ENCODE measurements at regions not wholly inside any gene's neighbourhood (a gene's known extent, or its start where the extent isn't known, plus 50 kb on each side); places are given as distances from the start of the nearest gene placed in this dataset.

DNA sequence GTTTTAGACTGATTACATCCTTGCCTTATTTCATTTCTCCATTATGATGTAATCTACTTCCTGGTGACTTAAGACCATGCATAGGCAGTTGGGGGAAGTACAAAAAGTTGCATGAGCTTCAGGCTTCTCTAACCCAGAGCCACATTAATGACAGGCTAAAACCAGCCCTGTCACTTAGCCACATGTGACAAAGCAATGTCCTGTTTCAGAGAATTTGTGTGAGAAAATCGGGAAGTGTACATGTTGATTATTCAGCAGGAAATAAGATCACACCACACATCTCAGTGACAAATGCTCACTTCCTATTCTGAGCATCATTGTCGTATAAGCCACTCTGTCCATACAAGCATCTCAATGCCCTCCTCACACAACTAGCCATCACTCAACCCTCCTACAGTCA lies 98.5 kb upstream of the MAGEB16 start:
- no peaks in the 10 kb centered on the region for H3K79me2 ChIP-seq (ENCODE audit: low read depth)
- no peaks in the 10 kb centered on the region for H3F3A ChIP-seq (ENCODE audit: insufficient read depth, low read depth)
- no peaks in the 10 kb centered on the region for H4K20me1 ChIP-seq (ENCODE audit: insufficient read depth)
- TF ChIP-seq, protein P1, sequence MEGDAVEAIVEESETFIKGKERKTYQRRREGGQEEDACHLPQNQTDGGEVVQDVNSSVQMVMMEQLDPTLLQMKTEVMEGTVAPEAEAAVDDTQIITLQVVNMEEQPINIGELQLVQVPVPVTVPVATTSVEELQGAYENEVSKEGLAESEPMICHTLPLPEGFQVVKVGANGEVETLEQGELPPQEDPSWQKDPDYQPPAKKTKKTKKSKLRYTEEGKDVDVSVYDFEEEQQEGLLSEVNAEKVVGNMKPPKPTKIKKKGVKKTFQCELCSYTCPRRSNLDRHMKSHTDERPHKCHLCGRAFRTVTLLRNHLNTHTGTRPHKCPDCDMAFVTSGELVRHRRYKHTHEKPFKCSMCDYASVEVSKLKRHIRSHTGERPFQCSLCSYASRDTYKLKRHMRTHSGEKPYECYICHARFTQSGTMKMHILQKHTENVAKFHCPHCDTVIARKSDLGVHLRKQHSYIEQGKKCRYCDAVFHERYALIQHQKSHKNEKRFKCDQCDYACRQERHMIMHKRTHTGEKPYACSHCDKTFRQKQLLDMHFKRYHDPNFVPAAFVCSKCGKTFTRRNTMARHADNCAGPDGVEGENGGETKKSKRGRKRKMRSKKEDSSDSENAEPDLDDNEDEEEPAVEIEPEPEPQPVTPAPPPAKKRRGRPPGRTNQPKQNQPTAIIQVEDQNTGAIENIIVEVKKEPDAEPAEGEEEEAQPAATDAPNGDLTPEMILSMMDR (conservative IDR thresholded peaks at IDR 0.05) = no peak
- no peak for TF ChIP-seq EZH2 (IDR thresholded peaks at IDR 0.05; ENCODE audit: low read depth)
- H3K4me1 ChIP-seq (replicated peaks; ENCODE audit: insufficient read depth) = no peaks in the 10 kb centered on the region
- H3K4me3 ChIP-seq = no peak overlapping the region
- no peaks in the 10 kb centered on the region for H3K9me3 ChIP-seq (ENCODE audit: insufficient read depth, low read depth)
- POLR2A ChIA-PET (ENCODE audit: unreplicated experiment) = no interaction called here
- CTCF ChIA-PET = no interaction called here
- no peak overlapping the region for H3K4me2 ChIP-seq
- intact Hi-C loops (cut with micrococcal nuclease; ENCODE audit: unreplicated experiment) = no loop called here
- H3K27me3 ChIP-seq (ENCODE audit: insufficient read depth, low read depth) = no peaks in the 10 kb centered on the region
- H3K9me2 ChIP-seq (ENCODE audit: insufficient read depth) = no peaks in the 10 kb centered on the region
- no peak for DNase-seq
- H3K36me3 ChIP-seq (ENCODE audit: low read depth) = no peaks in the 10 kb centered on the region
- BruUV-seq (replicated peaks) = no TSS peak
- no peak overlapping the region for H2AFZ ChIP-seq
- no peak overlapping the region for H3K27ac ChIP-seq

DNA sequence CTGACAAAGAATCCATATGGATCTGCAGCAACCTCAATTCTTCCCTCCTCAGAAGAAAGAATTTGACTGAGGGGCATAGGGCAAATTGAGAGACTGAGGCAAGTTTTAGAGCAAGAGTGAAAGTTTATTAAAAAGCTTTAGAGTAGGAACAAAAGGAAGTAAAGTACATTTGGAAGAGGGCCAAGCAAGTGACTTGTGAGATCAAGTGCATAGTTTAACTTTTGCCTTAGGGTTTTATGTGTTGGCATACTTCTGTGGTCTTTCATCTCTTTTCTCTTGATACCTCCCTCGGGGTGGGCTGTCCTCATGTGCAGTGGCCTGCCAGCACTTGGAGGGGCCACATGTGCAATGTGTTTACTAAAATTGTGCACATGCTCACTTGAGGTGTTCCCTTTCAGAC lies 98.0 kb upstream of the MAGEB16 start:
- Histone ChIP-seq H4K20me1 (ENCODE audit: insufficient read depth) (no peaks in the 10 kb centered on the region), H3K79me2 (ENCODE audit: low read depth) (no peaks in the 10 kb centered on the region), H3K9me3 (ENCODE audit: insufficient read depth, low read depth) (no peaks in the 10 kb centered on the region), H3F3A (ENCODE audit: insufficient read depth, low read depth) (no peaks in the 10 kb centered on the region), H3K4me1 (replicated peaks; ENCODE audit: insufficient read depth) (no peaks in the 10 kb centered on the region), H3K27me3 (ENCODE audit: insufficient read depth, low read depth) (no peaks in the 10 kb centered on the region), H3K27ac (no peak overlapping the region), H3K36me3 (ENCODE audit: low read depth) (no peaks in the 10 kb centered on the region), H2AFZ (no peak overlapping the region), H3K4me3 (no peak overlapping the region), H3K4me2 (no peak overlapping the region), H3K9me2 (ENCODE audit: insufficient read depth) (no peaks in the 10 kb centered on the region)
- CTCF ChIA-PET = no interaction called here
- TF ChIP-seq, protein P1 (conservative IDR thresholded peaks at IDR 0.05) = no peak
- no peak for TF ChIP-seq EZH2 (IDR thresholded peaks at IDR 0.05; ENCODE audit: low read depth)
- BruUV-seq (replicated peaks) = no TSS peak
- DNase-seq = no peak
- POLR2A ChIA-PET (ENCODE audit: unreplicated experiment) = no interaction called here
- intact Hi-C loops (cut with micrococcal nuclease; ENCODE audit: unreplicated experiment) = no loop called here

DNA sequence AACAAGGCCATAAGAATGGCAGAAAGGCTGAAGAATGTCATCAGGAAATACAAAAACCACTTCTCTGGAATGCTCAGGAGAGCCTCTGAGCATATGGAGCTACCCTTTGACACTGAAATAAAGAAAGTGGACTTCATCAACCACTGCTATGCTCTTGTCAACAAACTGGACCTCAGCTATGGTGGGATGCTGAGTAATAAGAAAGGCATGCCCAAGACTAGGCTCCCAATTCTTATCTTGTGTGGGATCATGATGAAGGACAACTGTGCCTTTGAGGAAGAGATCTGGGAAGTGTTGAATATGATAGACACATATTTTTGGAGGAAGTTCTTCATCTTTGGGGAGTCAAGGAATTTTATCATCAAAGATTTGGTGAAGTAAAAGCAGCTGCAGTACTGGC lies 86.9 kb upstream of the MAGEB16 start:
- H3K9me3 ChIP-seq (ENCODE audit: insufficient read depth, low read depth) = no peaks in the 10 kb centered on the region
- no peak overlapping the region for H3K4me3 ChIP-seq
- H4K20me1 ChIP-seq (ENCODE audit: insufficient read depth) = no peaks in the 10 kb centered on the region
- no peaks in the 10 kb centered on the region for H3K4me1 ChIP-seq (replicated peaks; ENCODE audit: insufficient read depth)
- no peak for DNase-seq
- ChIA-PET POLR2A (ENCODE audit: unreplicated experiment) (no interaction called here), CTCF (no interaction called here)
- TF ChIP-seq EZH2 (IDR thresholded peaks at IDR 0.05; ENCODE audit: low read depth) = no peak
- TF ChIP-seq, protein P1 (conservative IDR thresholded peaks at IDR 0.05) = no peak
- H3K36me3 ChIP-seq (ENCODE audit: low read depth) = no peaks in the 10 kb centered on the region
- intact Hi-C loops (cut with micrococcal nuclease; ENCODE audit: unreplicated experiment) = no loop called here
- H3K9me2 ChIP-seq (ENCODE audit: insufficient read depth) = no peaks in the 10 kb centered on the region
- H2AFZ ChIP-seq = no peak overlapping the region
- H3K79me2 ChIP-seq (ENCODE audit: low read depth) = no peaks in the 10 kb centered on the region
- H3K4me2 ChIP-seq = no peak overlapping the region
- no peaks in the 10 kb centered on the region for H3F3A ChIP-seq (ENCODE audit: insufficient read depth, low read depth)
- no peak overlapping the region for H3K27ac ChIP-seq
- no TSS peak for BruUV-seq (replicated peaks)
- no peaks in the 10 kb centered on the region for H3K27me3 ChIP-seq (ENCODE audit: insufficient read depth, low read depth)
